ENCODE measurements at regions not wholly inside any gene's neighbourhood (a gene's known extent, or its start where the extent isn't known, plus 50 kb on each side); places are given as distances from the start of the nearest gene placed in this dataset.

DNA sequence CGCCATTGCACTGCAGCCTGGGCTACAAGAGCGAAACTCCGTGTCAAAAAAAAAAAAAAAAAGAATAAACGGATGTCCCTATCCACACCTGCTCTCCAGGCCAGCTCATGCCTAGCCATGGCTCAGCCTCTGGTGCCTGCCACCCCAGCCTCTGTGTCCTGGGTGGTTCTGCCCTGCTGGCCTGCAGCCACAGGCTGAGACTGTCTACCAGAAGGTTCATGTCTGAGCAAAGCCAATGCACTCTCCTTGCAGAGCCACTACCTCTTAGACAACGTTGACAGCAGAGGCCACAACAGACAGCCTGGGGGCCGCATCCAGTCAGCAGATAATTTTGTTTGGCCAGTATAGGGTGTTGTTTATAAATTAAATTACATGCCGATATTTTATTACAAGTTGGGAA, 127.7 kb downstream of the ASB7 start:
- TF ChIP-seq, protein P1, sequence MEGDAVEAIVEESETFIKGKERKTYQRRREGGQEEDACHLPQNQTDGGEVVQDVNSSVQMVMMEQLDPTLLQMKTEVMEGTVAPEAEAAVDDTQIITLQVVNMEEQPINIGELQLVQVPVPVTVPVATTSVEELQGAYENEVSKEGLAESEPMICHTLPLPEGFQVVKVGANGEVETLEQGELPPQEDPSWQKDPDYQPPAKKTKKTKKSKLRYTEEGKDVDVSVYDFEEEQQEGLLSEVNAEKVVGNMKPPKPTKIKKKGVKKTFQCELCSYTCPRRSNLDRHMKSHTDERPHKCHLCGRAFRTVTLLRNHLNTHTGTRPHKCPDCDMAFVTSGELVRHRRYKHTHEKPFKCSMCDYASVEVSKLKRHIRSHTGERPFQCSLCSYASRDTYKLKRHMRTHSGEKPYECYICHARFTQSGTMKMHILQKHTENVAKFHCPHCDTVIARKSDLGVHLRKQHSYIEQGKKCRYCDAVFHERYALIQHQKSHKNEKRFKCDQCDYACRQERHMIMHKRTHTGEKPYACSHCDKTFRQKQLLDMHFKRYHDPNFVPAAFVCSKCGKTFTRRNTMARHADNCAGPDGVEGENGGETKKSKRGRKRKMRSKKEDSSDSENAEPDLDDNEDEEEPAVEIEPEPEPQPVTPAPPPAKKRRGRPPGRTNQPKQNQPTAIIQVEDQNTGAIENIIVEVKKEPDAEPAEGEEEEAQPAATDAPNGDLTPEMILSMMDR (IDR thresholded peaks at IDR 0.05): no peak
- no peak for TF ChIP-seq POLR2AphosphoS5 (IDR thresholded peaks at IDR 0.05; ENCODE audit: insufficient read depth in 1 of 2, low read depth in 1 of 2)

Data from vagina (tissue), 2 donors.